M059J (cell line): ENCODE measurements at regions not wholly inside any gene's neighbourhood (a gene's known extent, or its start where the extent isn't known, plus 50 kb on each side); places are given as distances from the start of the nearest gene placed in this dataset.
A peak's percentile ranks its signal among the peaks of the same experiment; 100 is the strongest.

Experiments used
- DNase-seq: peaks from one replicate; pipeline ENCODE4 v3.0.0-alpha.2; 2012; ENCODE audit warnings: low read depth

GRCh38 chr2:19300961-19301360, 57.5 kb downstream of the OSR1 start:
- no peak for DNase-seq

- peak; percentile 11 for DNase-seq
These were observed 58.9 kb downstream of the OSR1 start for GRCh38 chr2:19299522-19299921.

DNA sequence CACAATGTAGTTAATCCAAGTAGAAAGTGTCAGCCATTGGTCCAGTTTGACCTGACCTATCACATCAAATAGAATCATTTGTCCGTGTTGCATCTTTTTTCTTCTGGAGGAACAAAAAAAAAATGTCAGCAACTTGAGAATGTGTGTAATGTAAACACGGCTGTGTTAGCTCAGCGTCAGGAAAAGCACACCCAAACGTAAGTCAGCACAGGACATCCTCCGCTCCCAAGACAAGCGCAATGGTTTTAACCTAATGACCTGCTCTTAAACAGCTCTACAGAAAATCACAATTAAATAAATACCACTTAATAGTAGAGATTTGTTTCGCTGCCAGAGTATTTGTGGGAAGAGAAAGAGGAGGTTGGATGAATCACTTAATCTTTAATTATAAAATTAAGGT, 59.4 kb downstream of the OSR1 start:
- no peak for DNase-seq

DNA sequence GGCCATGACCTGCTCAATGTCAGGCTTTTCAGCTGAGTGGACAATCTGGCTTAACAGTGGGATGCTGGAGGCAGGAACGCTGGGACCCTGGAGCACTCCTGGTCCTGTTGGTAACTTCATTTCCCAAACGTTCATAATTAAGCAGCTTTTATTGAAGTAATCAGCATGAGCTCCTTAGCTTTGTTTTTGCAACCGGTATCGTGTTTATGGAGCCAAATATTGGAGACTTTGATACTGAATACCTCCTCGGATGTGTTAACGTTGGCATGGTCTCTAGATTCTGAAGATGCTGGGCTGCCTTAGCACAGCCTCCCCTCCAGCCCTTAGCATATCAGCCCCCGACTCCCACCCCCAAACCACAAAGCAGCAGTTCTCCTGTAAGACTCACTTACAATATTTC, 60.7 kb downstream of the OSR1 start:
- DNase-seq: no peak

- DNase-seq: no peak
These were observed 62.4 kb downstream of the OSR1 start for GRCh38 chr2:19295998-19296502.

- peak; percentile 7 for DNase-seq
These were observed 66.4 kb downstream of the OSR1 start for GRCh38 chr2:19292007-19292406.

GRCh38 chr2:19288291-19288690, 70.1 kb downstream of the OSR1 start:
- DNase-seq: no peak

- DNase-seq: peak; percentile 53
These were observed 71.1 kb downstream of the OSR1 start for GRCh38 chr2:19287324-19287723.

DNA sequence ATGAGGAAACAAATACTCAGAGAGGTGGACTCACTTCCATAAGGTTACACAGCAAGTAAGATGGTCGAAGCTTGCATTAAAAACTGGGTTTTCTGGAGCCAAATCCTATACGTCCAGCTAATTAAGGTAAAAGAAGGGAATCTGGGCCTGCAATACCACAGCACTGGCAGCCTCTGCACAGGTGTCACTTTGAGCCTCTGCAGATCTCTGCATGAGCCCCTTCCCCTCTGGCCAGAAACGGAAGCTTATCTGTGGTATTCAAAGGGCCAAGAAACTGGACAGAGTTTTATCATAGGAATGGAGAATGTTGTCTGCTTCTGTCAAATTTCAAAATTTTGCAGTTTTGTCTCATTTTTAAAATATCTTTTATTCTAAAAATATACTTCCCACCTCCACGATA, 76.1 kb downstream of the OSR1 start:
- DNase-seq: no peak

DNA sequence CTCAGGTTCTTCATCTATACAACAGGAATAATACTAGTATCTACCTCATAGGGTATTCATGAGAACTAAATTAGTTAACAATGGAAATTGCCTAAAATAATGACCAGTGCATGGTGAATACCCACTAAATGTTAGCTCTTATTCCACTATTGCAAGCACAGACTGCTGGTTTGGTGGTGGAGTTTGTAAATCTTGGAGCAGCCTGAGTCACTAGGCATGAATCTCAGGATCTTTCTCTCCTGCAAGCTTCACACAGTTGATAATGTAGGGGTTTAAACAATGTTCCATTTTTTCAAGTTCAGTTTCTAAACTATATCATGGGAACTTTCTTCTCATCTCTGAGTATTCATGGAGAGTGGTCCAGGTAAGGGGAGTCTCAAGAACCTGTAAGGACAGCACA, 84.0 kb downstream of the OSR1 start:
- no peak for DNase-seq

GRCh38 chr2:19272941-19273470, 85.4 kb downstream of the OSR1 start:
- DNase-seq: no peak

- no peak for DNase-seq
These were observed 86.4 kb downstream of the OSR1 start for GRCh38 chr2:19272039-19272438.

DNA sequence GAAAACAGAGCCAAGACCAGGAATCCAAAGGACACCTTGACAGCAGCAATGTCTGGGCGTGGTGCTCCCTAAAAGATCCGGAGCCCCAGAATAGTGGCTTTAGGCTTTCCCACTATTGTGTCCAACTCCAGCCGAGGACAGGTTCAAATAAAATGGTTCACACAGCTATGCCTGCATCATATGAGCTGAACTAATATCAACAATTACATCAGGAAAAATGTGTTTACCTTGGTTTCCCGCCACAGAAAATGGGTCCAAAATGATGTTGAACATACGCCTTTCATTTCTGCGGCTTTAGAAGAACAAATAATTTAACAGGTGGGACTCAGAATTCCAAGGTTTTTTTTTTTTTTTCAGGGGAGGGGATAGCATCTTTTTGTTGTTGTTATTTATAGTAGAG, 93.6 kb downstream of the OSR1 start:
- DNase-seq: no peak

DNA sequence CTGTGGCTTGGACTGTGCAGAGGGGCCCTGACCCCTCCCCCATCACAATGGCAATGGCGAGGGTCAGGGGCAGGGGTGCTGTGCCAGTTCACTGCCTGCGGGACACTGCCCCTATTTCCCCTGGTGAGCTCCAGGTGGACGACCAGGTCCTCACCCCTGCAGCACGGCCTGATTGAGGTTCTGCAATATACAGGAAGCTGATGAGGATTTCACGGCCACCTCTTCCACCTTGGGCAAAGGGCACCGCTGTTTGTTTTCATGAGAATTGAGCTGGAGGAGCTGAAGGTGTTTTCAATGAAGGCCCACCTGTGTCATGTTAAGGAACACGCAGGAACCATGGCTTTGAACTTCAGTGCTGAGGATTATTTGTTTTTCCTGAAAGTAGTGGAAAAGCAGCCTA, 96.3 kb downstream of the OSR1 start:
- DNase-seq: no peak

GRCh38 chr2:19261061-19261460, 97.4 kb downstream of the OSR1 start:
- no peak for DNase-seq

- peak; percentile 87 for DNase-seq
These were observed 102.3 kb downstream of the OSR1 start for GRCh38 chr2:19256121-19256601.

DNA sequence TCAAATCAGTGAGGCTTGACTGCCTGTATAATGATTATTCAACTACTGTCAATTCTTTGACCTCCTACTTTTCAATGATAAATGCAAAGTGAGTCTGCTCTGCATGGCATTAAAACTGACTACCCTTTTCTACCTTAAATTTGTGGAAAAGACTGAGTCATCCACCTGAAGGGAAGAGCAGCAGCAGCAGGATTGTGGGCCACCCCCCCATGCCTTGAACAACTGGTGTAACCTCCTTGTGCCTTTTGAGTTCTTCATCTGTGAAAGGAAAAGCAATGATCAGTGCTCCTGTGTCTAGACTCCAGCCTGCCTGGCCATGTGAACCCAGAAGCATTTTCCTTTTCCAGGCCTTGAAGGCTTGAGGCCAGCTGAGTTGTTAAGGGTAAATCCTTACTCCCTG, 102.9 kb downstream of the OSR1 start:
- DNase-seq: peak; percentile 9

DNA sequence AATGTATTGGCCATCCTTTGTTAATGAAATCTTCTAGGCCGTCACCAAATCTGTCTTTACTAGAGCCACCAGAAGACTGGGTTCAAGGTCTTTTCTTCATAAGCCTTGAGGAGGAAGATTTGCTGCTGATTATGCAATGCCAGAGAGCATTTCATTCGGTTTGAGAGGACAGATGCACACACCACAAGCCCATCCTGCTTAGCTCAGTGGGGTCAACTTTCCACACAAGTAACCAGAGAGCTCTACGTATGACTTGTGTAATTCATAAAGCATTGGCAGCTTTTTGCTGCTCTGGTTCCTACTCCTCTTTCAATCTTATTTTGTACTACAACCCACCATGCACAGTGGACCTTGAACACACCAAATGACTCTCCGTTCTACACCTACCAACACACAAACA, 106.9 kb downstream of the OSR1 start:
- DNase-seq: no peak

- no peak for DNase-seq
These were observed 107.5 kb downstream of the OSR1 start for GRCh38 chr2:19250906-19251305.

DNA sequence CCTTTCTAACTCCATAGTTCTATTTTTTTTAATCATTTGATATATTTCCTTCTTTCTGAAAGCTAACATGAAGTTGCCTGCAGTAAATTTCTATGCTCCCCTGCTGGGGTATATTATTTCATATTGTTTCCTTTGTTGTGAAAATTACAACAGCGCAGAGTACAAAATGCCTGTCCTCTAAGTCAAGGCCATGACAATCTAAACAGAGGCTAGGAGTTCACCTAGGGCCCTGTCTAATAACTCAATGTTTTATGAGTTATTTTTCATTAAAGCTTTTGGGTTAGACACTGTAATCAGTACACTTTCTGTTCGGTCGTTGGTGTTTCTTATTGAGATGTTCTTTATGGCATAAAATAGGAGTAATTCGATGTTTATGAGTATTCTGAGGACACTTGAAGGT, 111.2 kb downstream of the OSR1 start:
- no peak for DNase-seq

DNA sequence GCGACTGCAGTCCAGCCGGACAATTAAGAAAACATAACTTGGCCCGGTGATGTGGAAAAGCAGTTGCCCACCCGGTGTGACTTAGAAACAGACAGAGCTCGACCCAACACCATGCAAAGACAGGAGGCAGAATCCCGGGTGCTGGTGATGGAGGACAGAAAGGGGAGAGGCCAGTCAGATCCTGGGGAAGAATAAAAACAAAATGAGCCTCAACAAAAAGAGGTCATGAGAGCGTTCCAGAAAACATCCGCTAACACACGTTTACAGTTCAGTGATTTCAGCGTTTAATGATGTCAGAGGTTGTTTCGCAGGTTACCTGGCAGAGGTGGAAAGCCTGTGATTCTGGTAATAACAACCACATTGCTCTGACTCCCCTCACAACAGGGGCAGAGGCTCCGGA, 111.9 kb downstream of the OSR1 start:
- DNase-seq: no peak

- DNase-seq: peak; percentile 3
These were observed 113.7 kb downstream of the OSR1 start for GRCh38 chr2:19244460-19245363.

GRCh38 chr2:19238440-19239060, 119.9 kb downstream of the OSR1 start:
- DNase-seq: no peak
